ENCODE measurements at regions not wholly inside any gene's neighbourhood (a gene's known extent, or its start where the extent isn't known, plus 50 kb on each side); places are given as distances from the start of the nearest gene placed in this dataset.
"Not testable (repeated sequence)": the region's sequence is repeated elsewhere in the genome, so short reads cannot be mapped to it uniquely, and the experiment has no call there.

DNA sequence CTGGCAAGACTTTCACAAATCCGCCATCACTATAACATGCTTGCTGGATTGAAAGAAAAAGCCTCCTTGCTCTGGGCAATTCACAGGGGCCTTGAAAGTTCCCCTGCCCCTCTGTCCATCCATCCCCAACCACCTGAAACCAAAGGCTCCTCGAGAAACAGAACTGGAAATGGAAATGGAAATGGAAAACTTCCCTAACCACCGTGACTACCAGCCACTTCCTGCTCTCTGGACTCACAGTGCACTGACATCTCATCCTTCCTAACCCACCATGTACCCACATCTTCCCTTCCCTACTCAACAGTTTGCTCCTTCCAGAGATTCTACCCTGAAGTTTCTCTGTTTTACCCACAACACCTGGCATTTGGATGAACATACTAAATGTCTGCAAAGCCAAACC is 603.6 kb upstream of the DIPK2B start:
- DNase-seq: no peak

DNA sequence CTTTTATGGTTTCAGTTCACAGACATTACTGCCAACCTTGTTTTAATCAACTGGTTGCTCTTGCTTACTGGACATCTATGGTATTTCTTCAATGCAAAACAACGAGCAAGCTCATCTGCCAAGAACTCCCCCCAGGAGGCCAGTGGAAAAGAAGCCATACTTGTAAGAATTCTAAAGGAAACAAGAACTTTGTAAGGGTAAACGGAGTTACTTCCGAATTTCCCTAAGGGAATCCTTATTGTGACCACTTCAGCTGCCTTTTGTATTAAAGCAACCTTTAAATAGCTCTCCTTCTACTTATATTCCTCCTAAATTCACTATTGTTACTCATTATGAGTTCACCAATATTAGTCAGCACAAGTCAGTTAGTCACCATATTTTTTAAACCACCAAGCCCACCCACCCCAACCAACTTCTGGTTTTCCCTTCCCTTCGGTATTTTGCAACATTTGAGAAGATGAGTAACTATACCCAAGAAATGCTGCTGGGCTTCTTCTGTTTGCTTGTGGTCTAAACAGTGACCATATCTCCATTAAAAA is 602.8 kb upstream of the DIPK2B start:
- DNase-seq: peak; percentile 32 to 51

DNA sequence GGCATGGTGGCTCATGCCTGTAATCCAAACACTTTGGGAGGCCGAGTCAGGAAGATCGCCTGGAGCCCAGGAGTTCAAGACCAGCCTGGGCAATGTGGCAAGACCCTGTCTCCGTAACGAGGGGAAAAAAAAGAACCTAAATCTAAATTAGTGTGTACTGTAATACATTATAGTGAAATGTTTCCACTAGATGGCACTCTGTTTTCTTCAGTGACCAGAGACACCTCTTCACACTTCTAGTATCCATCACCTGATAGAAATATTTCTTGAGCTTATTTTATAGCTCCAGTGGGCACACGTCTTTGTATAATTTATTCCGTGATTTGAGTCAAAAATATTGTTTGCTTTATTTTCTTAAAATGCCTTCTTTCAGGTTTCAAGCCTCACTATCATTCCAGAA is 600.9 kb upstream of the DIPK2B start:
- DNase-seq: no peak

DNA sequence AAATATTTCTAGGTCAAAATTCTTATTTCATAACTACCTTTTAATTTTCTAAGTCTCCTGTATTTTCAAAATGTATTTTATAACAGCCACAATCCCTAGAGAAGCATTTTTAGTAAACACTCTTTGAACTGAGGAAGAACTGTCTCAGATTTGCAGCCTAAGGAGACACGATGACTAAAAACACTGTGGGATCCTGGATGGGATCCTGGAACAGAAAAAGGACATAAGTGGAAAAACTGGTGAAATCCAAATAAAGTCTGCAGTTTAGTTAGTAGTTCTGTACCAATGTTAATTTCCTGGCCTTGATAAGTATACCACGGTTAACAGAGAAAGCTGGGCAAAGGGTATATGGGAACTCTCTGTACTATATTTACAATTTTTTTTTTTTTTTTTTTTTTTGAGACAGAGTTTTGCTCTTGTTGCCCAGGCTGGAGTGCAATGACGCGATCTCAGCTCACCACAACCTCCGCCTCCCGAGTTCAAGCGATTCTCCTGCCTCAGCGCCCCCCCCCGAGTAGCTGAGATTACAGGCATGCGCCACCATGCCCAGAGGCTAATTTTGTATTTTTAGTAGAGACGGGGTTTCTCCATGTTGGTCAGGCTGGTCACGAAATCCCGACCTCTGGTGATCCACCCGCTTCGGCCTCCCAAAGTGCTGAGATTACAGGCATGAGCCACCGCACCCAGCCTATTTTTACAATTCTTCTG is 600.2 kb upstream of the DIPK2B start:
- DNase-seq: not testable (repeated sequence)

DNA sequence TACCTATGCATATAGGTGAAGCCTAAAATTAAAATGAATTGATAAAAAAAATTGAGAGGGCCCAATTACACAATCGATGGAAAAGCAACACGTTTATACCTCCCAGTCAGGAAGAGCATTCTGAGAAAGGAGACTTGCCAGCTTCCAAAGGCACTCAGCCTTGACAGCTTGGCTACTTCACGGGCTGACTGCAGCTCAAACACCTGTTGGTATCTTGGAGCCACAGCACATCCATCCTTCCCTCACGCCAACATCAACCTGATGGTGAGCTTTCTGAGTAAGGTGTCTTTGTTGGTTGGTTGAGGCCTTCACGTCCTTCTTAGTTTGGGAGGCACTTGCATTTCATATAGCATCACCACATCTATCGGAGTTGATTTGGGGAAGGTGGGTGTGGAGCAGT is 598.9 kb upstream of the DIPK2B start:
- DNase-seq: no peak

DNA sequence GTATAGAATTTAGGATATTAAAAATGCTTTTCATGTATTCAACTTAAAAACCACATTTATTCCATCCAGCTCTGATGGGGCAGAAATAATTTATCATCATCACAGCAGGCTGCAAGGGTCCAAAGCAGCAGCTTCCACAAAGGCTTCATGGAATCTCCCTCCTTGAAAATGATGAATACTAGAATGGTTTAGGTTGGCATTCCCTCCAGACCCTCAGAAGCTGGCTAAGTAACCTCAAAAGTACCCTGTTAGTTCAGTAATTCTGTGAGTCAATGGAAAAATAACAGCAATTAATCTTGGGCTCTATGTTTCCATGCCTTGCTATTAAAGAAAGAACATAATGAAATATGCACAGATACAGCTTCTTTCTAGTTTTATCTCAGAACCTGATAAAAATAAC is 594.9 kb upstream of the DIPK2B start:
- DNase-seq: no peak

DNA sequence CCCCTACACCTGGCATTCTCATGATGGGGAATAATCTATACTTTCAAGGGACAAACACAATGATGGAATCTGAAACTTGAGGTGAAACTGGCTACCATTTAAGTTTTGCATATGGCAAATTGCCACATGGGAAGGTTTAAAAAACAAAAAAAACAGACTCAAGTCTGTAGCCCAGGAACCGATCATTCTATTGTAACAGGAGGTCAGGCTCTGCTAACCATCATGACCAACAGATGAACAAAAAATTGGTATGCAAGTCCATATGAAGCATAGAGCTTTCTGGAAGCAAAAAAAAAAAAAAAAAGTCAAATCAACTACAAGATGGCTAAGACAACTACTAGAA is 594.3 kb upstream of the DIPK2B start:
- no peak for DNase-seq

DNA sequence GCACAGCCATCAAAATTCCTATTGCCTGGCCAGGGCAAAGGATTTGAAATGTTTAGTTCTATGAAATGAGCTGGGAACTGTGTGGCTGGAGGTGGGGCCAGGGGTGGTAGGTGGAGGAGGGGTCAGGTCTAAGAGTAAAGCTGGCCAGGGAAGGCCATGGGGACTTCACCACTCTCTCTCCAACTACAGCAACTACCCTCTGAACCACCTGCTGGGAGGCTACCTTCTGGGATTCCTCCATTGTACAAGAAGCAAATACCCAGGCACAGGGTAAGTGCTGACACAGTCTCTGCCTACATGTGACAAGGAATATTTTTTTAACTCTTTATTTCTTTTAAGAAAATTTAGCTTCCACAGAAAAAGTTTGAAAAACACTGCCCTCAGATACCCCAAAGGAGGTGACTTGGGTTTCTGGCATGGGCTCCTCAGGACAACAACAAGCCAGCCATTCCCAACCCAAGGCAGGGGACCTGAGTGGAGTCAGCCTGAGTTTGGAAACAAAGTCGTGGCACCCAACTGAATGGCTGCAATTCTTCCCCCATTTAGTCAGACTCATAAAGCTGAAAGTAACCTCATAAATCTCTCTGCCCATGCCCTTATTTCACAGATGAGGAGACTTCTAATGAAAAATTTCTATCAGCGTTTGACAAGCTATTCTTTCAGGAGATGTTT is 593.8 kb upstream of the DIPK2B start:
- no peak for DNase-seq

DNA sequence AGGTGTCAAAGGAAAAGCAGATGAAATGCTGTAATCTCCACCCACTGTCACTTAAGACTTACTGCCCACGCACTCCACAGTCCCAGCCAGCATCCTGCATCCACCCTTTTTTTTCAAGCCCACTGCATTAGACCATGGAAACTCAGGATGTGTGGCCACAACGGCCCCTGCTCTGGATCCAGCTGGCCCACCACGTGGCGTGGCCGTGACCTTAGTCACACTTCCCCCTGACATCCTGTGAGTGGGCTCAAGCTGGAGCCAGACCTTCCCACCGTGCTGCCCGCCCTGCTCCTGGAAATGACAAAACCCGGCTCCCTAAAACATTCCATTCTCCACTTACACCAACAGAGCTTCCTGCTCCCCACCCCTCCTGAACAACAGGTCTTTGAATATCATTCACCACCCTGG is 588.3 kb upstream of the DIPK2B start:
- DNase-seq: no peak

DNA sequence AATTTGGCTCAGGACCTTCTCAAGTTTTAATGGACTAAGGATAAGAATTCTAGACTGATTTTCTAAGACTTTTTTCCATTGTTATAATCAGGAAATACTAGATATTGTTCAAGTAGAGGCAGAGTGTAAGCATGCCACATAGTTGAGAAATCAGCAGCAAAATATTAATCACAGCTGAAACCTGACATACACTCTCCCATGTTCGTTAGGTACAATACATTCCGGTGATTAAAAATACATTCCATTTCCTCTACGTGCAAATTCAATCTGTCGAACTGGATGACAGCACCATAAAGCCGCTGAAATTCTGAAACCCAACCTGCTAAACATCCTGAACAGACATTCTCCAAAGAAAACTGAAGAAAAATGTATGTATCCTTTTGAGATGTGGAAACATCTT is 587.6 kb upstream of the DIPK2B start:
- DNase-seq: no peak

DNA sequence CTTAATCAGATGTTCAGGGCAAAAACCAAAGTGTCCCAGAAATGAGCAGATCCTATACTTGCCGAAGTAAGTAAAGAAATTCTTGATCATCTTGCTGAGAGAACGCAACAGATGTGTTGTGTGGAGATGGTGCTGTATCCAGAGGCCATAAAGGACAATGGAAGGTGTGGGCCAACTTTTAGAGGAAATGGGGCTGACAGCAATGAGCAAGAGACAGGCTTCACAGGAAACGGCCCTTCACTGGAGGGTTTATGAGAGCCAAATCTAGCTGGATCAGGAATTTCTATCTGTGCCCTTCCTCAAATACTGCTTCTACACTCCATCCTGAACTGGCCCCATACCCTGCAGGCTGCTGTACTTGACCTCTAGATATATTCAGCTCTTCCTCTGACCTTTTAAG is 583.9 kb upstream of the DIPK2B start:
- DNase-seq: no peak

DNA sequence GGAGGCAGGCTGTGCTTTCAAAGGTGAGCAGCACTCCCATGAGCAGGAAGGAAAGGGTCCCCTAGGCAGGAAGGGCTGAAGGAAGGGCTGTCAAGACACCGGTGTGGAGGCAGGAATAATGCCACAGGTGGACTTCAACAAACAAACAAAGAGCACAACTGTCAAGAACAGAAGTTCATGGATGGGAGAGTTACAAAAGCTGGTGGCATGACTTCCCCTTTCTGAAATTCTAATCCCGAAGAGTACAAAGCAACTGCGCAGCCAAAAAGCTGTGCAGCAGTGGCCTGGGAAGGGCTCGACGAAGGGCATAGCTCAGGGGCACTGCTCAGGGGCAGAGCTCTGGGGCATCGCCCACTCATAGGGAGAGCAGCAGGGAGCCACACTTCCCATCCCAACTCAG is 582.3 kb upstream of the DIPK2B start:
- no peak for DNase-seq

DNA sequence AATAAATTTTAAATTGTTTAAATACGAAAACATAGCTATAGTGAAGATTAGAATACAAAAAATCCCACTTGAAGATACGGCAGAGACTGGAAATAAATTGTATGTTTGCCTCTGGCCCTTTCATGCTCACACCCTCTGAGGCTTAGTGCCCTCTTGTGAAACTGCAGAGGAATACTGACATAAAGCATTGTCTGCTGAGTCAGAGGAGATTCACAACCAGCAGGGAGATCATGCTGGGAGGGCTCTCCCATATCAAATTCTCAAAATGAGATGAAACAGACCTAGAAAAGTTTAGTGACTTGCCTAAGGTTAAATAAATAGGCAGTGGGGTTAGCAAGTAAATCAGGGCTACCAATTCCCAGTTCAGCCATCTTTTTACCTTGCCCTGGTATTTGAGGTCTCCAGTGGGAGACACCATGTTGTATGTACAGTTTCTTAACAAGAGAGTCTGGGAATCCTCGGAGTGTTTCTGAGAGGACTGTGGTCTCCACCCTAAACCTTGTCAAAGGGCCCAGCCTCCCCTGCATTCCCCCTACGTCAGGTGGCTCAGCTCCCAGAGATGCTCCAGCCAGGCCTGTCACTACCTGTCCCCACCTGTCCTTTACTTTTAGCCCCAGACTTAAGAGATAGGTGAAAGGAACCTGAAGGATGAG is 581.4 kb upstream of the DIPK2B start:
- DNase-seq: no peak

DNA sequence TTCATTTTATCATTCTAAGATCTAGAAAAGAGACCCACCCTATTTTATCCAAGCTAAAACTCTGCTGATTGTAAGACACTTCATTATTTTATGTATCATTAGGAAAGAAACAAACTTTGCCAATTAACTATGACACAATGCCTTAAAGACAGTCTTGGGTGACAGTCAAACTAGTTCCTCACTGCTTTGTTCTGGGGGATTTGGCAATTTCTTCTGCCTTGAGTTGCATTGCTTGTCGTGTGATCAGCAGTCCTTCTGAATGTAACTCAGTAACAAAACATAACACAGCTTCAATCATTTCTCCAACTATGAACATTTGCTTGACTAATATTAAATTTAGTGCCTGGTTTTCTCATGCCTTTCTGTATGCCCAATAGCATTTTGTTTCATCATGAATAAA is 577.9 kb upstream of the DIPK2B start:
- DNase-seq: no peak

DNA sequence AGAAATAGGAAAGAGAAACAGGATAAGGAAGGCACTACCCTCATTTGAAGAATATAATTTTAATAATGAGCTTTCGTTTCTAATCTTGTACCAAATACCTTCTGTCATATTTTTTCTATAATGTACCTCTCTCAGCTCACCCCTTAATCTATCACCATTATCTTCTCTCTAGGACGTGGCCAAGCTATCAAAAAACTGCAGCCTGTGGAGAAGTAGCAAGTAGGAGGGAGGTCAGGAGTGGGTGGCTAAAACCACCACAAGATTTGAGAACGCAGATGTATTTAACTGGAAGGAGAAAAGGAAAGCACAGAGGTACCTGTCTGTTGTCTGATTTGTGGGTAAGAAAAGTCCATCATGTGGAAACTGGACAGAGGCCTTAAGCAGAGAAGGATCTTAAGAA is 576.7 kb upstream of the DIPK2B start:
- DNase-seq: no peak

DNA sequence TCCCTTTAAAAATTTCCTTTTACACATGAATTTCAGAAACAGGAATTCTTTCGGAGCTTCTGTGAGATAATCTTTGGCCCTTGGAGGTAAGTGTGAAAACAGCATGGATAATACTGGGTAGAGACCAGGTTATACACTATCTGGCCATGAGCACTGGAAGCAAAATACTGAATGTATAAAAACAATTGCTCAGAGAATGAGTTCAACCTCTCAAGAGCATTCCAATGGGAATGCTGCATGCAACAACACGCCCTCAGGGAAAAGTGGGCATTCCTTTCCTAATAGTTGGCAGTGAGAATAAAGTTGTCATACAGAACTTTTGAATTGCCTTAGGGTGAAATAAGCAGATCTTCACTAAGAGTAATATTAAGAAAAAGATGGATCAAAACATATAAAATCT is 574.8 kb upstream of the DIPK2B start:
- DNase-seq: no peak

DNA sequence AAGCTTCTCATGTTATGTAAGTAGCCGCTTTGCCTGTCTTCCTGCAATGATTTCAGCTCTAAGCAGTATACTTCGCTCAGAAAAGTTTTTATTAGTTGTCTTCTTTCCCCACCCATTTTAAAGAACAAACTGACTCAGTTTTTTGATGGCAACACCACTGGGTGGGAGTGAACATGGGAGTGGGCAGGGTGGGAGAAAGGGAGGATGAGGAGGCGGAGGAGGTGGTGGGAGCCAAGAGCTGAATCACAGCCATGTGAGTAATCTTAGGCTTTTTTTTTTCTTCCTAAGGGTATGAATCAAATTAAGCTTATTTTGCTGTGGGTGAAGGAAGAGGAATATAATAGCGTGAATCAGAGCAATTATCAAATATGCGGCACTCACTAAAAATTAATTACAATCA is 574.3 kb upstream of the DIPK2B start:
- DNase-seq: no peak

DNA sequence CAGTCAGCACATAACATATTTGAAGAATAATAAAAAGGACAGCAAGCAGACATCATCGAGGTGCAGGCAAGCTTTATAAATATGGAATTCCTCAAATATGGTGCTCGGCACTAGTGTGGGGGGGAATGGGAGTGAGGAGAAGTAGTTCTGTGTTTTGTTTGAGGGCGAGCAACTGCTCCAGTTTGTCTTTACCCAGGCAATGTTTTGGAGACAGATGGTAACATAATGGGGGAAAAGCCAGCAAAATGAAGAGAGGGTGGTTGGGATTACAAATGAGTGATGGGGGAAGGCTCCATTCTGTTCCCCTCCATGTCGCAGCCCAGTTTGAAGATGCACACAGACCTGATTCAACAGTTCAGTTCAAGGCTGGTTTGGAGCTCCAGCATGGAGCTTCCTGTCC is 572.9 kb upstream of the DIPK2B start:
- no peak for DNase-seq

DNA sequence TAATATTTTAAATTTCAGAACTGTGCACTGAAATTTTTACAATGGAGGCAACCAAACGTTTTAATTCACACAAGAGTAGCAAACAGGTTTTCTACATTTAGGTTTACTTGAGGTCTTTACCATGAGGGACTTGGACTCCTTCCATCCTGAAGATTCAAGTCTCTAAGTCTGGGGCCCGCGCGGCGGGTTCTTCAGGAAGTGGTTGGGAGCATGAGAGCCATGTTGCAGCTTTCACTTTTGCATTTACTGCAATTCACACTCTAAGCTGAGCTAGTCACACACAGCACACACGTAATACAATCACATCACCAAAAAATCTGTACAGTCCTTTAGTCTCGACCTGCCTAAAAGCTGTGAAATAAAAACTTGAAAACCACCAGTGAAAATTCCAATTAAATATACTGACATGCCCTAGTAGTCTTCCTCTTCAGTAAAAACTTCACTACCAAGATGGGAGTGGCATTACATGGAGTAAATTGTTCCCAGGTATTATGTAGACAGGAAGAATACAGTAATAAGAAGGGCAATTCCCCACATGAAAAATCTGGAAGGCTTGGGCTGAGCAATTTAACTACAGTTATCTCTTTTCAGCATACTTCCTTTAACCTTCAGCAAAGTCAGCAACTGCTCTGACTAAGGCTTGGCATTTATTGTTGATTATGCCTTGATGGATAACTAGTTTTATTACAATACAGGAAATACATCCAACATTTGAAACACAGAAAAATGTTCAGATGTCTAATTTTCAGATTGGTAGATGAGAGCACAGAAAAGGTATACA is 571.1 kb upstream of the DIPK2B start:
- DNase-seq: peak; percentile 54 to 62

DNA sequence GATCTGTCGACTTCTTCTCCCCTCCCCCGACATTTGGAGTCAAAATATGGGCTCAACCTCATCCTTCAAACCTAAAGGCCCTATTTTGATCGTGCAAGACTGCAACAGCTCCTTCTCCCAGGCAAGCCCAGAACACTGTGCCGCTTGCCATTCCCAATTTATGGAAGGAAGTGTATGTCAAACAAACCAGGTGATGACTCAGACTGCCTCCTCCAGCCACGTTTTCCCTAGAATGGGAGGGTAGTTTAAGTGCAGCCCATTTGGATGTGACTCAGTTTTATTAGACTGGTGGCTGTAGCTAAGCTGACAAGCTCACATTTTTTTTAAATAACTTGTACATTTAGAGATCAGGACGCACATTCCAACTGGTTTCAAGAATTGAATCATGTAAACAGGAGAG is 570.4 kb upstream of the DIPK2B start:
- no peak for DNase-seq

DNA sequence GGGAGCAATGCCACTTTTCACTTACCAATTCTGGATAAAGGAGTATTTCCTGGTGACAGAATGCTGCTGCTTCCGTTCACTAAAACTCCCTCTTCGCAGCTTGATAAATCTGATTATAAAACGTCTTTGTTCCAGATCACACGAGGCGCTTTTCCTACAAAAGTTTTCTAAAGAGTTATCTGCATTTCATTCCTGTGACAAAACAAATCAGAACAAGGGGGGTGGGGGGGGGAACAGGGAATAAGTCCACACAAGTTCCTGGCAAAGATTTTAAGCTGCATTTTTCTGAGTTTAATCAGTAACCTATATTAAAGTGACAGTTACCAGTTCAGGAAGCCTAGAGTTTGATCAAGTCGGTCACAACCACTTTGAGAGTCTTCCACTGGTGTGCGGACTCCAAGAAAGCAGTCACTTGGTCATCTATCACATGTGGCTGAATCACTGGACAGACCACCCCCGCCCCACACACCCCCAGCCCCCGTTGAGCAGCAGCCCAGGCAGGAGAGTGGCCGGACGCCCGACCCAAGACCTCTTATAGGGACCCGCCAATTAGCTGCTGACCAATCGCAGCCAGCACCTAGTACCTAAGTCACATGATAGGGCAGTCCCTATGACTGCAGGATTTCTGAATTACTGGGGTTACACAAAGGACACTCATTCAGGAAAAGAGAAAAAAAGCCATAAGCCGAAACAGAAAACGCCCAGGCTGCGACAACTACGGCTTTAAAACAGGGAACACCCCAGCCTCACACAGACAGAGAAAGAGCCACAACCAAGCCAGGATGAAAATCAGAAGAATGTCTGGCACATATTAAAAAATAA is 569.3 kb upstream of the DIPK2B start:
- DNase-seq: peak; percentile 41 to 52

DNA sequence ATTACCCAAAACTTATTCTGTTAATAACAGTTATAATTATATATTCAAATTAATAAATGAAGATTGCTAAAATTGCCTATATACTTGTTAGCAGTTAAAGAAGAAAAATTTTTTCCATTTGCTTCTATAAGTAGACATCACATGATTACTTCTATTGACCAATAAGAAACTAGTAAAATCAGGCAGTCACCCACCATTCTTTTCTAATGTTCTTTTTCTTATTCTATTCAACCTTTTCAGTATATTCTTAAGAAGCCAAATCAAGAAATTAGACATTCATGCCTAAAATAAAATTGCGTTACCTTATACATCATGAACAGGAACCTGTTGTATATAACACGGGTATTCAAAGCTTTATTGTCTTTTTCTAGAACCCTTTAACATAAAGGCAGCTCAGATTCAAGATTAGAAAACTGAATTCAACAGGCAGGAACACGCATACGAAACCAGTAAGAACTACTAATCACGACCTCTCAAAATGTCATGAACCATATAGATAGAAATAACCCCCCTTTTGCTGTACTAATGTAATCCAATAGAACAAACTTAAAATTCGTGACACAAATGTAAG is 568.1 kb upstream of the DIPK2B start:
- no peak for DNase-seq

Data from activated CD4-positive, alpha-beta T cell treated with anti-CD3 and anti-CD28 coated beads, Interleukin-2, amount 50 U/mL, for 48 hours (primary cell).